MG63 (cell line): ENCODE measurements at regions not wholly inside any gene's neighbourhood (a gene's known extent, or its start where the extent isn't known, plus 50 kb on each side); places are given as distances from the start of the nearest gene placed in this dataset.

ENCODE experiments used
- DNase-seq: peaks from one replicate; pipeline ENCODE4 v3.0.0-alpha.2; 2020
- H3K27me3 ChIP-seq: fragments of 250-450 bp; sonication (Bioruptor Pico); 2 replicates; pipeline ENCODE4 v1.5.1; 2020; ENCODE audit warnings: mild to moderate bottlenecking, moderate library complexity
- H3K36me3 ChIP-seq: fragments of 250-450 bp; sonication (Bioruptor Pico); 2 replicates; pipeline ENCODE4 v1.5.1; 2020; ENCODE audit warnings: mild to moderate bottlenecking, moderate library complexity
- H3K4me3 ChIP-seq: fragments of 250-450 bp; sonication (Bioruptor Pico); 2 replicates; pipeline ENCODE4 v1.5.1; 2020; ENCODE audit warnings: mild to moderate bottlenecking, moderate library complexity
- H3K9me3 ChIP-seq: fragments of 250-450 bp; sonication (Bioruptor Pico); 2 replicates; pipeline ENCODE4 v1.5.1; 2020; ENCODE audit warnings: mild to moderate bottlenecking, moderate library complexity

DNA sequence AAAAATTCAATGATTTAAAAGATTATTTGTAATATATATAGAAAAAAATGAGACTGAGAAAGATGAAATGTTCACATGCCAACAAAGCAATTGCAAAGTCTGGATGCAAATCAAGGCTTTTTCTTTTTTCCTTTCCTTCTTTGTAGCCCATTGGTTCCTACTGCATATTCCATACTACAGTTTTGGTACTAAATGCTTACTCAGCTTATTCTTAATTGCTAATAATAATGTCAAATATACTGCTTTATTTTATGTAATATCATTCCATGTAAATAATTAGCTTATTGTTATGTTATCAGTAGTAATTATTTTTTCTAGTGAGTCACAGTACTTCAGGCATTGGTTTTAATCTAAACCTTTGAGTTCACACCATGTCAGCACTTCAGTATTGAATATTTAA, 407.4 kb upstream of the LRRTM1 start:
- no peaks in the 10 kb centered on the region for H3K9me3 ChIP-seq
- no peaks in the 10 kb centered on the region for H3K36me3 ChIP-seq
- no peak overlapping the region for H3K4me3 ChIP-seq
- DNase-seq: no peak
- no peaks in the 10 kb centered on the region; the same call in 1 of the 2 replicates for H3K27me3 ChIP-seq

- no peaks in the 10 kb centered on the region for H3K36me3 ChIP-seq
- no peak overlapping the region for H3K4me3 ChIP-seq
- no peaks in the 10 kb centered on the region for H3K27me3 ChIP-seq
- no peaks in the 10 kb centered on the region for H3K9me3 ChIP-seq
- DNase-seq: peak; percentile 68
Measured at GRCh38 chr2:80706951-80707350, 402.4 kb upstream of the LRRTM1 start.

- Histone ChIP-seq H3K4me3 (no peak overlapping the region), H3K36me3 (no peaks in the 10 kb centered on the region), H3K9me3 (no peaks in the 10 kb centered on the region), H3K27me3 (no peaks in the 10 kb centered on the region)
- peak; percentile 86 for DNase-seq
Measured at GRCh38 chr2:80706541-80706940, 402.0 kb upstream of the LRRTM1 start.

GRCh38 chr2:80703532-80703931, 399.0 kb upstream of the LRRTM1 start:
- Histone ChIP-seq H3K9me3 (no peaks in the 10 kb centered on the region; the same call in 1 of the 2 replicates), H3K27me3 (no peaks in the 10 kb centered on the region), H3K36me3 (no peaks in the 10 kb centered on the region), H3K4me3 (no peak overlapping the region)
- DNase-seq: no peak

DNA sequence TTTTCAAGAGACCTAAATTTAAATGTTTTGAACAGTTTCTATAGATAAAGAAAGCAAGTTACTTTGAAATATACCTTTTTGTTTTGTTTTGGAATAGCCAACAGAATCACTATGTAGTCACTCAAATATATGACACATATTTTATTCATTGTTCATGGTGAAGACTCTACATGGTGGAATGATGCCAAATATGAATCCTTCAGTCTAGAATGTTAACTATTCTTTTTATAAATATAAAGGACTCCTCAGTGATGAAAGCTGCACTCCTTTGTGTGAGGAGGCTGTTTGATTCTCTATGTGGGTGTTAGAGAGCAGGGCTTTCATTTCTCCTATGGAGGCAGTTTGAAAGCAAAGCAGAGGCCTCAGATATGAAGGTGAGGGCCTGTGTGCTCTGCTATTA, 396.4 kb upstream of the LRRTM1 start:
- no peak overlapping the region for H3K4me3 ChIP-seq

More for the DNA sequence above, 396.4 kb upstream of the LRRTM1 start:
- no peaks in the 10 kb centered on the region for H3K36me3 ChIP-seq
- no peaks in the 10 kb centered on the region; the same call in 1 of the 2 replicates for H3K9me3 ChIP-seq
- no peak for DNase-seq
- H3K27me3 ChIP-seq: no peaks in the 10 kb centered on the region
